ENCODE measurements at regions not wholly inside any gene's neighbourhood (a gene's known extent, or its start where the extent isn't known, plus 50 kb on each side); places are given as distances from the start of the nearest gene placed in this dataset.
A peak's percentile ranks its signal among the peaks of the same experiment; 100 is the strongest.

- TF ChIP-seq, protein P1, sequence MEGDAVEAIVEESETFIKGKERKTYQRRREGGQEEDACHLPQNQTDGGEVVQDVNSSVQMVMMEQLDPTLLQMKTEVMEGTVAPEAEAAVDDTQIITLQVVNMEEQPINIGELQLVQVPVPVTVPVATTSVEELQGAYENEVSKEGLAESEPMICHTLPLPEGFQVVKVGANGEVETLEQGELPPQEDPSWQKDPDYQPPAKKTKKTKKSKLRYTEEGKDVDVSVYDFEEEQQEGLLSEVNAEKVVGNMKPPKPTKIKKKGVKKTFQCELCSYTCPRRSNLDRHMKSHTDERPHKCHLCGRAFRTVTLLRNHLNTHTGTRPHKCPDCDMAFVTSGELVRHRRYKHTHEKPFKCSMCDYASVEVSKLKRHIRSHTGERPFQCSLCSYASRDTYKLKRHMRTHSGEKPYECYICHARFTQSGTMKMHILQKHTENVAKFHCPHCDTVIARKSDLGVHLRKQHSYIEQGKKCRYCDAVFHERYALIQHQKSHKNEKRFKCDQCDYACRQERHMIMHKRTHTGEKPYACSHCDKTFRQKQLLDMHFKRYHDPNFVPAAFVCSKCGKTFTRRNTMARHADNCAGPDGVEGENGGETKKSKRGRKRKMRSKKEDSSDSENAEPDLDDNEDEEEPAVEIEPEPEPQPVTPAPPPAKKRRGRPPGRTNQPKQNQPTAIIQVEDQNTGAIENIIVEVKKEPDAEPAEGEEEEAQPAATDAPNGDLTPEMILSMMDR (conservative IDR thresholded peaks at IDR 0.05; ENCODE audit: low read depth, low read length), result no peak
- H3K4me3 ChIP-seq (ENCODE audit: low read depth, low read length), result no peak overlapping the region
- DNase-seq (ENCODE audit: low read depth), result no peak
These were observed 78.2 kb upstream of the NLRP1 start for GRCh38 chr17:5662409-5663085.

GRCh38 chr17:5665164-5665563 lies 80.9 kb upstream of the NLRP1 start:
- H3K4me3 ChIP-seq (ENCODE audit: low read depth, low read length), result no peak overlapping the region
- DNase-seq (ENCODE audit: low read depth), result no peak
- TF ChIP-seq, protein P1 (conservative IDR thresholded peaks at IDR 0.05; ENCODE audit: low read depth, low read length), result no peak

GRCh38 chr17:5667871-5668270 lies 83.6 kb upstream of the NLRP1 start:
- H3K4me3 ChIP-seq (ENCODE audit: low read depth, low read length), result no peak overlapping the region
- no peak for DNase-seq (ENCODE audit: low read depth)
- TF ChIP-seq, protein P1 (conservative IDR thresholded peaks at IDR 0.05; ENCODE audit: low read depth, low read length), result peak; percentile 46

DNA sequence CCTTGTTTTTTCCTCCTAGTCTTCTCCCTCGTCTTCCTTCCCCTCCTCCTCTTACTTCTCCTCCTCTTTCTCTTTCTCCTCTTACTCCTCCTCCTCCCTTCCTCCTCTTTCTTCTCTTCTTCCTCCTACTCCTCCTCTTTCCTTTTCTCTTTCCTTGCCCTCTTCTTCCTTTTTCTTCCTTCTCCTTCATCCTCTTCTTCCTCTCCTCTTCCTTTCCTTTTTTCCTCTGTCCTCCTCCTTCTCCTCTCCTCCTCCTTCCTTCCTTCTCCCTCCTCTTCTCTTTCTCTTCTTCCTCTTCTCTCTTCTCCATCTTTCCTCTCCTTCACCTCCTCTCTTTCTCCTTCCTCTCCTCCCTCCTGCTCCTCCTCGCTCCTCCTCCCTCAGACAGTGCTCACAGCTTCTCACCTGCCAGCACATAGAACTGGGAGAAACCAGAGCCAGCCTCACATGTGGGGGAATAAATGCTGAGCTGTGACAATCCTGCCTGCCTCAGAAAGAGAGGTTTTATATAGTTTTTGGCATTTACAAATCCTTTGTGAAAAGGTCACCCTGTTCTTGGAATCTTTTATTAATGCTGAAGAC lies 84.3 kb upstream of the NLRP1 start:
- H3K4me3 ChIP-seq (ENCODE audit: low read depth, low read length), result no peak overlapping the region
- TF ChIP-seq, protein P1 (conservative IDR thresholded peaks at IDR 0.05; ENCODE audit: low read depth, low read length), result no peak
- no peak for DNase-seq (ENCODE audit: low read depth)

DNA sequence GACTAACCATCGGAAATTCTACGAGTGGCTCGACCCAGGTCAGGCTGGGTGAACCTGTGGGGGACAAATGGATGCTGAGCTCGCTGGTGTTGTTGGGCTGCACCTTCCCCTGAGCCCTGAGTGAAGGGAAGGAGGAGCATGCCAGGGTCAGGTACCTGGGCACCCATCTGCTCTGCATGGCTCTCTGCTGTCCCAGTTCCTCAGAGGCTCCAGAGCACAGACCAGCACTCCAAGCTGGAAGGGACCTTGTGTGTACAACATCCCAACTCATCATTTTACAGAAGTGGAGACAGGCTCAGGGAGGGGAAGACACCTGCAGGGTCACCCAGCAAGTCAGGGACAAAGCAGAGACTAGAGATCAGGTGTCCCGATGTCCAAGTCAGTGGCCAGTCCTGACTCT lies 84.9 kb upstream of the NLRP1 start:
- DNase-seq (ENCODE audit: low read depth), result no peak
- no peak overlapping the region for H3K4me3 ChIP-seq (ENCODE audit: low read depth, low read length)
- TF ChIP-seq, protein P1 (conservative IDR thresholded peaks at IDR 0.05; ENCODE audit: low read depth, low read length), result no peak

GRCh38 chr17:5672141-5672540 lies 87.8 kb upstream of the NLRP1 start:
- no peak for DNase-seq (ENCODE audit: low read depth)
- no peak overlapping the region for H3K4me3 ChIP-seq (ENCODE audit: low read depth, low read length)
- TF ChIP-seq, protein P1 (conservative IDR thresholded peaks at IDR 0.05; ENCODE audit: low read depth, low read length), result no peak

All from epithelial cell of proximal tubule (primary cell).